Stimulated activated naive CD8-positive, alpha-beta T cell treated with anti-CD3 and anti-CD28 coated beads, Interleukin-15, amount 100 ng/mL, for 72 hours (primary cell): ENCODE measurements at regions not wholly inside any gene's neighbourhood (a gene's known extent, or its start where the extent isn't known, plus 50 kb on each side); places are given as distances from the start of the nearest gene placed in this dataset.

Experiments
- ATAC-seq: fragments of 150-1000 bp; cut with Tn5 transposase; 2 replicates; pipeline ENCODE4 v1.10.0; 2021; ENCODE audit warnings: mild to moderate bottlenecking, moderate library complexity
- DNase-seq, 2 donors: peaks; one replicate each; pipeline ENCODE4 v3.0.0; 2021 to 2022
- H3K27ac Mint-ChIP-seq, 2 donors: one replicate each; pipeline ENCODE4 v1.8.0; 2022; ENCODE audit warnings: mild to moderate bottlenecking in 2 of 2, mixed read lengths in 2 of 2, moderate library complexity in 2 of 2
- H3K27me3 Mint-ChIP-seq: one replicate; pipeline ENCODE4 v1.8.0; 2022; ENCODE audit warnings: mixed read lengths
- H3K4me1 Mint-ChIP-seq: one replicate; pipeline ENCODE4 v1.8.0; 2022; ENCODE audit warnings: mild to moderate bottlenecking, mixed read lengths
- H3K4me3 Mint-ChIP-seq, 2 donors: one replicate each; pipeline ENCODE4 v1.8.0; 2022; ENCODE audit warnings: mild to moderate bottlenecking in 2 of 2, mixed read lengths in 2 of 2, moderate library complexity in 1 of 2
- H3K9me3 Mint-ChIP-seq, 2 donors: one replicate each; pipeline ENCODE4 v1.8.0; 2022; ENCODE audit warnings: mixed read lengths in 2 of 2

- DNase-seq (no peak), ATAC-seq (no peak)
- peaks cover 19% of the 10 kb centered on the region in 2 donors for H3K9me3 Mint-ChIP-seq
- H3K4me3 Mint-ChIP-seq, result no peak overlapping the region
- no peaks in the 10 kb centered on the region for H3K4me1 Mint-ChIP-seq
- H3K27ac Mint-ChIP-seq, result no peak overlapping the region
- H3K27me3 Mint-ChIP-seq, result no peaks in the 10 kb centered on the region
Observed at GRCh38 chr13:62065016-62065415, 649.4 kb upstream of the PCDH20 start.

- H3K9me3 Mint-ChIP-seq, result peaks cover 15 to 19% of the 10 kb centered on the region in 2 donors
- no peak for DNase-seq
- no peak overlapping the region for H3K4me3 Mint-ChIP-seq
- no peaks in the 10 kb centered on the region for H3K4me1 Mint-ChIP-seq
- ATAC-seq, result no peak
- H3K27ac Mint-ChIP-seq, result no peak overlapping the region
- H3K27me3 Mint-ChIP-seq, result no peaks in the 10 kb centered on the region
Observed at GRCh38 chr13:62061751-62062150, 646.1 kb upstream of the PCDH20 start.

GRCh38 chr13:62060570-62060969 is 644.9 kb upstream of the PCDH20 start:
- Mint-ChIP-seq H3K9me3 (peaks cover 15 to 19% of the 10 kb centered on the region in 2 donors), H3K27me3 (no peaks in the 10 kb centered on the region), H3K27ac (no peak overlapping the region), H3K4me3 (no peak overlapping the region), H3K4me1 (no peaks in the 10 kb centered on the region)
- DNase-seq (no peak), ATAC-seq (no peak)

GRCh38 chr13:62057286-62057685 is 641.6 kb upstream of the PCDH20 start:
- Mint-ChIP-seq H3K9me3 (peaks cover 6 to 7% of the 10 kb centered on the region in 2 donors), H3K27me3 (no peaks in the 10 kb centered on the region), H3K27ac (no peak overlapping the region), H3K4me1 (no peaks in the 10 kb centered on the region), H3K4me3 (no peak overlapping the region)
- no peak for ATAC-seq
- DNase-seq, result no peak

GRCh38 chr13:62049992-62050391 is 634.3 kb upstream of the PCDH20 start:
- no peak overlapping the region for H3K27ac Mint-ChIP-seq
- no peak for ATAC-seq
- no peaks in the 10 kb centered on the region for H3K27me3 Mint-ChIP-seq
- H3K9me3 Mint-ChIP-seq, result peaks cover 10 to 23% of the 10 kb centered on the region in 2 donors
- no peaks in the 10 kb centered on the region for H3K4me1 Mint-ChIP-seq
- no peak overlapping the region for H3K4me3 Mint-ChIP-seq
- DNase-seq, result no peak

GRCh38 chr13:62046512-62046911 is 630.9 kb upstream of the PCDH20 start:
- H3K4me1 Mint-ChIP-seq, result no peaks in the 10 kb centered on the region
- no peak overlapping the region for H3K4me3 Mint-ChIP-seq
- no peaks in the 10 kb centered on the region for H3K27me3 Mint-ChIP-seq
- H3K27ac Mint-ChIP-seq, result no peak overlapping the region
- no peak for DNase-seq
- H3K9me3 Mint-ChIP-seq, result peaks cover 12 to 18% of the 10 kb centered on the region in 2 donors
- no peak for ATAC-seq

GRCh38 chr13:62043600-62043999 is 628.0 kb upstream of the PCDH20 start:
- Mint-ChIP-seq H3K27ac (no peak overlapping the region), H3K27me3 (no peaks in the 10 kb centered on the region), H3K9me3 (peaks cover 0 to 8% of the 10 kb centered on the region in 2 donors), H3K4me3 (no peak overlapping the region), H3K4me1 (no peaks in the 10 kb centered on the region)
- DNase-seq (no peak), ATAC-seq (no peak)

GRCh38 chr13:62040806-62041205 is 625.2 kb upstream of the PCDH20 start:
- no peak overlapping the region for H3K4me3 Mint-ChIP-seq
- H3K9me3 Mint-ChIP-seq, result peaks cover 0 to 8% of the 10 kb centered on the region in 2 donors
- no peaks in the 10 kb centered on the region for H3K4me1 Mint-ChIP-seq

GRCh38 chr13:62040078-62040477 is 624.4 kb upstream of the PCDH20 start:
- H3K4me1 Mint-ChIP-seq, result no peaks in the 10 kb centered on the region
- no peak overlapping the region for H3K4me3 Mint-ChIP-seq
- DNase-seq (no peak), ATAC-seq (no peak)
- H3K9me3 Mint-ChIP-seq, result peaks cover 0 to 8% of the 10 kb centered on the region in 2 donors
- H3K27ac Mint-ChIP-seq, result no peak overlapping the region
- H3K27me3 Mint-ChIP-seq, result no peaks in the 10 kb centered on the region

More at GRCh38 chr13:62040806-62041205, 625.2 kb upstream of the PCDH20 start:
- Mint-ChIP-seq H3K27me3 (no peaks in the 10 kb centered on the region), H3K27ac (no peak overlapping the region)
- ATAC-seq (no peak), DNase-seq (no peak)

GRCh38 chr13:62038214-62038613 is 622.6 kb upstream of the PCDH20 start:
- Mint-ChIP-seq H3K9me3 (peaks cover 1 to 4% of the 10 kb centered on the region in 2 donors), H3K27me3 (no peaks in the 10 kb centered on the region), H3K4me3 (no peak overlapping the region), H3K4me1 (no peaks in the 10 kb centered on the region), H3K27ac (no peak overlapping the region)
- DNase-seq, result no peak
- peak; percentile 43 for ATAC-seq

GRCh38 chr13:62035981-62036380 is 620.3 kb upstream of the PCDH20 start:
- DNase-seq (no peak), ATAC-seq (no peak)
- H3K4me3 Mint-ChIP-seq, result no peak overlapping the region
- H3K4me1 Mint-ChIP-seq, result no peaks in the 10 kb centered on the region
- H3K27me3 Mint-ChIP-seq, result no peaks in the 10 kb centered on the region
- H3K9me3 Mint-ChIP-seq, result peaks cover 5 to 7% of the 10 kb centered on the region in 2 donors
- no peak overlapping the region for H3K27ac Mint-ChIP-seq

- ATAC-seq (no peak), DNase-seq (no peak)
- Mint-ChIP-seq H3K27ac (no peak overlapping the region), H3K4me3 (no peak overlapping the region), H3K4me1 (no peaks in the 10 kb centered on the region), H3K9me3 (peaks cover 5 to 7% of the 10 kb centered on the region in 2 donors), H3K27me3 (no peaks in the 10 kb centered on the region)
Observed at GRCh38 chr13:62033934-62034333, 618.3 kb upstream of the PCDH20 start.

GRCh38 chr13:62022369-62022768 is 606.7 kb upstream of the PCDH20 start:
- Mint-ChIP-seq H3K27ac (no peak overlapping the region), H3K9me3 (no peaks in the 10 kb centered on the region), H3K4me1 (no peaks in the 10 kb centered on the region), H3K4me3 (no peak overlapping the region), H3K27me3 (no peaks in the 10 kb centered on the region)
- ATAC-seq (no peak), DNase-seq (no peak)

GRCh38 chr13:62019858-62020257 is 604.2 kb upstream of the PCDH20 start:
- Mint-ChIP-seq H3K9me3 (no peaks in the 10 kb centered on the region), H3K4me3 (no peak overlapping the region), H3K27ac (no peak overlapping the region), H3K4me1 (no peaks in the 10 kb centered on the region), H3K27me3 (no peaks in the 10 kb centered on the region)
- DNase-seq (no peak), ATAC-seq (no peak)

- Mint-ChIP-seq H3K9me3 (no peaks in the 10 kb centered on the region), H3K27me3 (no peaks in the 10 kb centered on the region), H3K4me3 (no peak overlapping the region), H3K4me1 (no peaks in the 10 kb centered on the region), H3K27ac (no peak overlapping the region)
- no peak for DNase-seq
- ATAC-seq, result no peak
Observed at GRCh38 chr13:62014299-62014698, 598.6 kb upstream of the PCDH20 start.

GRCh38 chr13:62003452-62003851 is 587.8 kb upstream of the PCDH20 start:
- Mint-ChIP-seq H3K4me1 (no peaks in the 10 kb centered on the region), H3K4me3 (no peak overlapping the region), H3K9me3 (peaks cover 3 to 4% of the 10 kb centered on the region in 2 donors), H3K27me3 (no peaks in the 10 kb centered on the region), H3K27ac (no peak overlapping the region)
- no peak for ATAC-seq
- DNase-seq, result no peak

- ATAC-seq, result no peak
- Mint-ChIP-seq H3K4me1 (no peaks in the 10 kb centered on the region), H3K27me3 (no peaks in the 10 kb centered on the region), H3K9me3 (peaks cover 18 to 29% of the 10 kb centered on the region in 2 donors), H3K4me3 (no peak overlapping the region), H3K27ac (no peak overlapping the region)
- DNase-seq, result no peak
Observed at GRCh38 chr13:61994174-61994573, 578.5 kb upstream of the PCDH20 start.
